ENCODE measurements at regions not wholly inside any gene's neighbourhood (a gene's known extent, or its start where the extent isn't known, plus 50 kb on each side); places are given as distances from the start of the nearest gene placed in this dataset.

DNA sequence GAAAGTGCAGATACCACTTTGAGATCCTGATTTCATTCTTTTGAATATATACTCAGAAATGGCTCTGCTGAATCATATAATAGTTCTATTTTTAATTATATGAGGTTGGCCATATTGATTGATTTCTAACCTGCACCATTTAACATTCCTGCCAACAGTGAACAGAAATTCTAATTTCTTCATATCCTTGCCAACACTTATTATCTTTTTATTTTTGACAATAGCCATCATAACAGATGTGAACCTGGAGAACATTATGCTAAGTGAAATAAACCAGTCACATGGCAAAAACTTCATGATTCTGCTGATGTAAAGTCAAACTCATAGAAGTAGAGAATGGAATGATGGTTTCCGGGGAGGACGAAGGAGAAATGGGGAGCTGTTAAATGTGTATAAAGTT is 344.5 kb upstream of the CYRIA start:
- DNase-seq (ENCODE audit: extremely low read depth, low read depth) = no peak
- TF ChIP-seq, protein P1, sequence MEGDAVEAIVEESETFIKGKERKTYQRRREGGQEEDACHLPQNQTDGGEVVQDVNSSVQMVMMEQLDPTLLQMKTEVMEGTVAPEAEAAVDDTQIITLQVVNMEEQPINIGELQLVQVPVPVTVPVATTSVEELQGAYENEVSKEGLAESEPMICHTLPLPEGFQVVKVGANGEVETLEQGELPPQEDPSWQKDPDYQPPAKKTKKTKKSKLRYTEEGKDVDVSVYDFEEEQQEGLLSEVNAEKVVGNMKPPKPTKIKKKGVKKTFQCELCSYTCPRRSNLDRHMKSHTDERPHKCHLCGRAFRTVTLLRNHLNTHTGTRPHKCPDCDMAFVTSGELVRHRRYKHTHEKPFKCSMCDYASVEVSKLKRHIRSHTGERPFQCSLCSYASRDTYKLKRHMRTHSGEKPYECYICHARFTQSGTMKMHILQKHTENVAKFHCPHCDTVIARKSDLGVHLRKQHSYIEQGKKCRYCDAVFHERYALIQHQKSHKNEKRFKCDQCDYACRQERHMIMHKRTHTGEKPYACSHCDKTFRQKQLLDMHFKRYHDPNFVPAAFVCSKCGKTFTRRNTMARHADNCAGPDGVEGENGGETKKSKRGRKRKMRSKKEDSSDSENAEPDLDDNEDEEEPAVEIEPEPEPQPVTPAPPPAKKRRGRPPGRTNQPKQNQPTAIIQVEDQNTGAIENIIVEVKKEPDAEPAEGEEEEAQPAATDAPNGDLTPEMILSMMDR (IDR thresholded peaks at IDR 0.05; ENCODE audit: low read depth, low read length) = no peak

DNA sequence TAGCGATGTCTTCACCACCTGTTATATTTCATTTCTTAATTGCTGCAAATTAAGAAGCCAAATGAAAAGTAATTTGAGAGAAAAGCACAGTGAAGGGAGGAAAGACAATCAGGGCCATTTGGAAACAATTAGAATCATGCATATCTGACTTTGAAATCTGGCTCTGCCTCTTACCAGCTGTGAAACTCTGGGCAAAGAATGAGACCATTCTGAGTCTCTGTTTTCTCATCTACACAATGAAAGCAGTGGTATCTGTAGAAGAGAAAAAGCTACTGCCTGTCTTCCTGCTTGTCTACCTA is 334.5 kb upstream of the CYRIA start:
- TF ChIP-seq, protein P1 (IDR thresholded peaks at IDR 0.05; ENCODE audit: low read depth, low read length) = no peak
- no peak for DNase-seq (ENCODE audit: extremely low read depth, low read depth)

DNA sequence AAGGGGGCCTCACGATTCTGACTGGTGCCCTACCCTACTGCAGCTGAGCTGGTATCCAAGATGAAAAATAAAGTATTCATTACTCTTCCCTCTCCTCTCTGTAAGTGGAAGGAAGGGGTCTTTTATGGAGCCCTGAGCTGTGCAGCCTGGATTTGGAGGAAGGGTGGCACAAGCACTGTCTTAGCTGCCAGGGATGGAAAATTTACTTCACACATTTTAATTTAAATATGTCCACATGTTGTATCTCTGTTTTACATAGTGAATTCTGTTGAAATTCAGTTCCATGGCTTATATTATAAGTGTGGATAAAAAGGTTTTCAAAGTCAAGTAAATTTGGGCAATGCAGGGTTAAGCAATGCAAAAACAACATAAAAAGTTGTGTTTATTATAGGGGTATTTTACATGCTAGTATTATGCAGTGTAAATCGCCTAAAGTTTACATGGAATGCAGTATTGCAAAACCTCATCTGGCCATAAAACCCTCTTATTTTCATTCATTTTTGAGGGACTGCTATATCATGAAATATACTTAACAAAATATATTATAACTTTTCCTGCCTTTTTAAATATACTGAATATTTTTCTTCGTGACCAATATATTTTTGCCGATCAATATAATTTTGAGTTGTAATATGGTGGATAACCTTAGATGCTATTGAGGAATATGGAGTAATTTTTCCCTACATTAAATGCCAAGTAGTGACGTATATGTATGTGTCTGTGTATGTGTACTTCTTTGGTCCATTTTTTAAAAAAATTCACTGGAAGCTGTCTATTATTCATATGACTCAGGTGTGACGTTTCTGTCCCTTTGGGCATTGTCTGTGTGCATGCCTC is 333.9 kb upstream of the CYRIA start:
- DNase-seq (ENCODE audit: extremely low read depth, low read depth) = no peak
- TF ChIP-seq, protein P1 (IDR thresholded peaks at IDR 0.05; ENCODE audit: low read depth, low read length) = no peak

DNA sequence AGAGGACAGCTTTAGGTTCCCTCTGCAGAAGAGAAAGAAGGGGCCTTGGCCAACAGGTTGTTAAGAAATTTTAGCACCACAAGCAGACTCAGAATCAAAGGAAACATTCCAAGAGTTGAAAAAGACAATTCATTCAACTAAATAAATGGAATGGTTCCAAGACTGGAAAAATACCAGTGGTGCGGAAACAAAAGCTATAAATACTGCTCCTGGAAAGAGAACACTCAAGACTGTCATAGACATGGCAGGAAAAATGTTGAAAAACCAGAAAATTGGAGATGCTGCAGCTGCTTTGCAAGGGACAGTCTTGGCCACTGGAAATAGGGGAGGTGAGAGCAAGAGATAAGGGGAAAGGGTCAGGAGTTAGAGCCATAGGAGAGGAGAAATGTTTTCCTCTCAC is 312.7 kb upstream of the CYRIA start:
- TF ChIP-seq, protein P1 (IDR thresholded peaks at IDR 0.05; ENCODE audit: low read depth, low read length) = no peak
- no peak for DNase-seq (ENCODE audit: extremely low read depth, low read depth)

DNA sequence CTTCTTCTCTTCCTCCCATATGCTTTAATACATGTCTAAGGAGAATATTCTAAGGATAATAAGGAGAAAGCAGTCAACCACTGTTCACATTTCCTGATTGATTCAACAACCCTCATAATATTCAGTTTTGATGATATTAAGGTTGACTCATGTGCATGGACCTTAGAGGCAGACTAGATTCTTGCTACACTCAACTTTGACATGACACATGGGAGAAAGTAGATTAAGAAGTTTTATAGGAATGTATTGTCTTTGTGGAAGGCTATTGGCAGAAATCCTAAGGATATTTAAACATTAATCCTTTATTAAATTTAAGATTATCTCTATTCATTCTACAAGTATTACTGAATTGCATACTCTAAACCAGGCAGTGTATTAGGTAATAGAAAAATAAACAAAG is 309.1 kb upstream of the CYRIA start:
- DNase-seq (ENCODE audit: extremely low read depth, low read depth) = no peak
- TF ChIP-seq, protein P1 (IDR thresholded peaks at IDR 0.05; ENCODE audit: low read depth, low read length) = no peak

DNA sequence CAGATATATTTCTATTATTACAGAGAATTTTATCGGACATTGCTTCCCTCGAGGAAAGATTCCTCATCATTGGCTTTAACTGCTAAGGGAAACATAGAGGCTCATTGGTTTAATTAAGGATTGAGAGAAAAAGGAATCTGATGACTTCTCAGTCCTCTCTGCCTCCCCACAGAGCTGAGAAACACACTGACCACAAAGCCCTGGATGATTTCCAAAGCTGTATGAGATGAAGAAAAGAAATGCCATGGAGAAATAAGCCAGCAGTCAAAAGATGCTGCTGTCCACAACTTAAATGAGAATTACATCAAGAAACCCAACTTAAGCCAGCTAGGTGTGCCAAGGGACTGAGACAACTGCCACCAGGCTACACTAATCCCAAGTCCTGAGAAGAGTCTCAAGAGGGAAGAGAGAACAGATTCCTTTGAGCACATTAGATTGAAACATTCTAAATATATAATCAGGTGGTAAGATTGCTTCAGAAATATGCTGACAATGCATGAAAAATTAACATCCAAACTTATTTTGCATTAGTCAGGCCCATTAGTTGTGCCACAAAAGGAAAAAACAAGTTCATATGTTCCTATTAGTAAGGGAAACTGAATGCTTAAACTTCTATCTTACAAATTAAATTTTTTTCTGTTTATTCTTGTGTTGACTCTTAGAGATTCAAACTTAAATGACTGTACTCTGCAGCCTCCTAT is 308.1 kb upstream of the CYRIA start:
- TF ChIP-seq, protein P1 (IDR thresholded peaks at IDR 0.05; ENCODE audit: low read depth, low read length) = no peak
- DNase-seq (ENCODE audit: extremely low read depth, low read depth) = no peak

DNA sequence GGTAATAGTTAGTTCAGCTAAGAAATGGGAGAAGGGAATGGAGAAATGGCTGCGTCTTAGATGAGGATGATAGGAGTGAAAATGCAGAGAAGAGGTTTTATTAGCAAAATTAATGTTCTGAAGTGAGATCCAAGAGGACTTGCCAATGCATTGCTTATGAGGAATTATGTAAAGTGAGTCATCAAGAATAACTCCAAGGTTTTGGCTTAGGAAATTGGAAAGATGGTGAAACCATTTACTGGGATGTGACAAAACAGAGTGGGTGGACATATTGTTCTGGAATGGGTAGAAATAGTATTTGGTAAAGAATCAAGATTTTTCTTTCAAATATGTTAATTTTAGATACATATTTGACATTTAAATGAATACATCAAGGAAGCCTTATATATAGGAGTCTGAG is 306.6 kb upstream of the CYRIA start:
- DNase-seq (ENCODE audit: extremely low read depth, low read depth) = no peak

More for the DNA sequence above, 306.6 kb upstream of the CYRIA start:
- TF ChIP-seq, protein P1 (IDR thresholded peaks at IDR 0.05; ENCODE audit: low read depth, low read length) = no peak

All from AG09319 (cell line).